BLaER1 (cell line): ENCODE measurements at regions not wholly inside any gene's neighbourhood (a gene's known extent, or its start where the extent isn't known, plus 50 kb on each side); places are given as distances from the start of the nearest gene placed in this dataset.

ENCODE experiments used
- H3K27ac ChIP-seq: shearing (Covaris generic); formaldehyde crosslinking; 2 replicates; pipeline ENCODE4 v1.8.1; 2022
- H3K27me3 ChIP-seq: shearing (Covaris generic); formaldehyde crosslinking; 2 replicates; pipeline ENCODE4 v1.8.1; 2022
- H3K36me3 ChIP-seq: shearing (Covaris generic); formaldehyde crosslinking; 2 replicates; pipeline ENCODE4 v1.8.1; 2022
- H3K4me1 ChIP-seq: shearing (Covaris generic); formaldehyde crosslinking; 2 replicates; pipeline ENCODE4 v1.8.1; 2022
- H3K4me2 ChIP-seq: shearing (Covaris generic); formaldehyde crosslinking; 2 replicates; pipeline ENCODE4 v1.8.1; 2022
- H3K4me3 ChIP-seq: shearing (Covaris generic); formaldehyde crosslinking; 2 replicates; pipeline ENCODE4 v1.8.1; 2022
- H3K9ac ChIP-seq: shearing (Covaris generic); formaldehyde crosslinking; 2 replicates; pipeline ENCODE4 v1.8.1; 2022
- H3K9me3 ChIP-seq: shearing (Covaris generic); formaldehyde crosslinking; 2 replicates; pipeline ENCODE4 v1.8.1; 2022
- H4K20me1 ChIP-seq: shearing (Covaris generic); formaldehyde crosslinking; 2 replicates; pipeline ENCODE4 v1.8.1; 2022
- Cebpa-rat ChIP-seq: shearing (Covaris generic); IDR thresholded peaks from 2 replicates; pipeline ENCODE4 v1.8.1; 2022

DNA sequence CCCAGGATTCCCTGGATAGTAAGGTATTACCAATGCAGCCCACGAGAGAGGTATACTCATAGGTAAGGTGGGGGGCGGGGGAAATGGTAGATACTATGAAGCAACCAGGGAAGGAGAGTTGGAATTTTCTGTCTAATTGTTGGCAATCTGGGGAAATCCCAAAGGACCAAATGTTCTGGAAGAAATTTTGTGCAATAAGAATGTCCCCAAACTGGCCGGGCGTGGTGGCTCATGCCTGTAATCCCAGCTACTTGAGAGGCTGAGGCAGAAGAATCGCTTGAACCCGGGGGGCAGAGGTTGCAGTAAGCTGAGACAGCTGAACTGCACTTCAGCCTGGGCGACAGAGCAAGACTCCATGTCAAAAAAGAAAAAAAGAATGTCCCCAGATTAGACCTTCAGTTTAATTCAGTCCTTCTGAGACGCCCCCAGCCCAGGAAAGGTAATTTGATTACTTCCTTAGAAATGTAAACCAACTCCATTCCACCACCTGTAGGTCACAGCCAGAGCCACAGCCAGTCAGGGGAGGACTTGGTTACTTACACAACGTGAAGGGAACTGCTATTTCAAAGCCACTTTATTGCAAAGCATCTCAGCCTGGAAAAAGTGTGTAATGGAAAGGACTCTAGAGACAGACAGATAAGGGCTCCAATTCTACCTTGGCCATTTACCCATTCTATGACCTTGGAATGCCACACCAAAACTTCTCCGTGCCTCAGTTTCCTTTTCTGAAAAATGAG, 50.0 kb upstream of the KLF4 start:
- Histone ChIP-seq H3K9me3 (no peaks in the 10 kb centered on the region), H3K4me2 (no peak overlapping the region), H3K36me3 (no peaks in the 10 kb centered on the region), H3K27me3 (no peaks in the 10 kb centered on the region), H3K9ac (no peak overlapping the region), H3K27ac (no peak overlapping the region), H3K4me1 (no peaks in the 10 kb centered on the region), H4K20me1 (no peaks in the 10 kb centered on the region), H3K4me3 (no peak overlapping the region)
- TF ChIP-seq Cebpa-rat = no peak
